Superior temporal gyrus (tissue), 1 donor: ENCODE measurements at regions not wholly inside any gene's neighbourhood (a gene's known extent, or its start where the extent isn't known, plus 50 kb on each side); places are given as distances from the start of the nearest gene placed in this dataset.
"Not testable (repeated sequence)": the region's sequence is repeated elsewhere in the genome, so short reads cannot be mapped to it uniquely, and the experiment has no call there.

Experiments used
- DNase-seq: peaks from one replicate; pipeline ENCODE4 v3.0.0-alpha.2; 2016; ENCODE audit errors: extremely low spot score

DNA sequence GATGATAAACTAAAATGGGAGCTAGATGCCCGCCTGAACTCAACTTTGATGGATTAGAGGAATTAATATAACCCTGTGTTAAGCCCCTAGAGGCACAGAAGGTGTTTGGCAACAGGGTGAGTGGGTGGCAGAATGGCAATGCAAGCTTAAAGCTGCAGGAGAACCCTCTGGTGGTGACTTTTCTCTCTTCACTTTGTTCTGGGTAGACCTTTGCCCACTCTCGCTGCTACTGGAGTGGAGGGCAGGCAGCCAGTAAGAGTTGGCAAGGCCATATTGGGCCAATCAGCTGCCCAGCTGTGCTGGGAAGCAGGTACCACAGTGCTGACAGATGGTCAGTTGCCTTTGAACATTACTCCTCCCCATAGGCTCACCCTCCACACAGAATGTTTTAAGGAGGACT is 468.2 kb downstream of the MMUT start:
- DNase-seq, result no peak

DNA sequence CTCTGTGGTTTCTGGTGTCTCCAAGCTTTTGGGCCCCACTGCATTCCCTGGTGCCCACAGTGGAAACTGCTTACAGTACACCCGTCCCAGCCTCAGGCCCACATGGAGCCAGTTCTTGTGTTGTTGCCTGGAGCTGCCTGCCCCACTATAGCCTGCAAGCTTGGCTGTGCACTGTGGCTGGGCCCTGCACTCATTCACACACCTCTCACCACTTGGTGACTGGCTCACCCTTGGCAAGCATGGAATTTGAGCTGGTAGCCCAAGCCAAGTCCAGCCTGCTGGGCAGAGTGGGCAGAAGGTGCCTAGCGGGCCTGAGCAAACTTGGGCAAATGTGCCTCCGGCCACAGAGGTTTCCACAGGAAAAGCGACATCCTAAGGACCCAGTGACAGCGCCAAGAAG is 472.3 kb downstream of the MMUT start:
- DNase-seq, result no peak

DNA sequence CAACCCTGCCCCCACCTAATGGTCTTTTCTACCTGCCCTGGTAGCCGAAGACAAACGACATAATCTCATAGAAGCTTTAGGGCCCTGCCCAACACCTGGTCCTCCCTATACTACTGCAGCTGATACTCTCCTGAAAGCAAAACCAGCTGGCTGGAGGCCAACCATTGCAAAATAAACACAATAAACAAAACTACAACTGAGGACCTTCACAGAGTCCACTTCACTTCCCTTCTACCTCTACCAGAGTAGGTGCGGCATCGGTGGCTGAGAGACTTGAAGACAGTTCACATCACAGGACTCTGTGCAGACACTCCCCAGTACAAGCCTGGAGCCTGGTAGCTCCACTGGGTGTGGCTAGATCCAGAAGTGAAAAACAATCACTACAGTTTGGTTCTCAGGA is 476.2 kb downstream of the MMUT start:
- DNase-seq, result no peak

- no peak for DNase-seq
Measured at GRCh38 chr6:48986105-48986504, 476.9 kb downstream of the MMUT start.

DNA sequence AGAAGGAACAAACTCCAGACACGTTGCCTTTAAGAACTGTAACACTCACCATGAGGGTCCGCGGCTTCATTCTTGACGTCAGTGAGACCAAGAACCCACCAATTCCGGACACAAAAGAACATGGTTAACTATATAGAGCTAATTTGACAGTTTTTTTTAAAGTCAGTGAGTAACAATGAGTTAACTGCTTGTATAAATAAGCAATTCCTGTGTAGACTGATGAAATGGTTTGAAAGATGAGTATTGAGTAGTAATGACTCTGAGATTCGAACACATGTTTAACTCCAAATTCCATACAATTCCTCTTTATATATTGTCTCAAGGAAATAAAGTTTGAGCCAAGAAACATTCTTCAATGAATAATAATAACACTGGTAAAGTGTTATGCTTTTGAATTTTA is 478.0 kb downstream of the MMUT start:
- no peak for DNase-seq

DNA sequence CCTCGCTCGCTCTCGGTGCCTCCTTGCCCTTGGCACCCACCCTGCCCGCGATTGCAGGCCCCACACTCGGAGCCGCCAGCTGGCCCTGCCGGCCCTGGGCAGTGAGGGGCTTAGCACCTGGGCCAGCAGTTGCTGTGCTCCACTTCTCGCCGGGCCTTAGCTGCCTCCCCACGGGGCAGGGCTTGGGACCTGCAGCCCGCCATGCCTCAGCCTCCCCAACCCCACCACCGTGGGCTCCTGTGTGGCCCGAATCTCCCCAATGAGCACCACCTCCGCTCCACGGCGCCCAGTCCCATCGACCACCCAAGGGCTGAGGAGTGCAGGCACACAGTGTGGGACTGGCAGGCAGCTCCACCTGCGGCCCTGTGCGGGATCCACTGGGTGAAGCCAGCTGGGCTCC is 479.1 kb downstream of the MMUT start:
- not testable (repeated sequence) for DNase-seq

DNA sequence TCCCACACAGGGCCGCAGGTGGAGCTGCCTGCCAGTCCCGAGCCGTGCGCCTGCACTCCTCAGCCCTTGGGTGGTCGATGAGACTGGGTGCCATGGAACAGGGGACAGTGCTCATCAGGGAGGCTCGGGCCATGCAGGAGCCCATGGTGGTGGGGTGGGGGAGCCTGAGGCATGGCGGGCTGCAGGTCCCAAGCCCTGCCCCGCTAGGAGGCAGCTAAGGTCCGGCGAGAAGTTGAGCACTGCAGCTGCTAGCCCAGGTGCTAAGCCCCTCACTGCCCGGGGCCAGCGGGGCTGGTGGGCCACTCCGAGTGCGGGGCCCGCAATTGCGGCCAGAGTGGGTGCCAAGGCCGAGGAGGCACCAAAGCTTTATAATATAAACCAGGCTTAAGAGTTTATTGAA is 479.7 kb downstream of the MMUT start:
- no peak for DNase-seq

GRCh38 chr6:48979806-48980205 is 483.2 kb downstream of the MMUT start:
- no peak for DNase-seq

- no peak for DNase-seq
Measured at GRCh38 chr6:48979085-48979484, 484.0 kb downstream of the MMUT start.

DNA sequence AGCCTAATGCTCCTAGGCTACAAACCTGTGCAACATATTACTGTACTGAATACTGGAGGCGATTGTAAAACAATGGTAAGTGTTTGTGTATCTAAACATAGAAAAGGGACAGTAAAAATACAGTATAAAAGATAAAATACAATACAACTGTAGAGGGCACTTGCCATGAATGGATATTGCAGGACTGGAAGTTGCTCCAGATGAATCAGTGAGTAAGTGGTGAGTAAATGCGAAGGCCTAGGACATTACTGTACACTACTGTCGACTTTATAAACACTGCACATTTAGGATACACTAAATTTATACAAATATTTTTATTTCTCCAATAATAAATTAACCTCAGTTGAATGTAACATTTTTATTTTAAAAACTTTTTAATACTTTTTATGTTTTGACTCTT is 485.0 kb downstream of the MMUT start:
- no peak for DNase-seq

DNA sequence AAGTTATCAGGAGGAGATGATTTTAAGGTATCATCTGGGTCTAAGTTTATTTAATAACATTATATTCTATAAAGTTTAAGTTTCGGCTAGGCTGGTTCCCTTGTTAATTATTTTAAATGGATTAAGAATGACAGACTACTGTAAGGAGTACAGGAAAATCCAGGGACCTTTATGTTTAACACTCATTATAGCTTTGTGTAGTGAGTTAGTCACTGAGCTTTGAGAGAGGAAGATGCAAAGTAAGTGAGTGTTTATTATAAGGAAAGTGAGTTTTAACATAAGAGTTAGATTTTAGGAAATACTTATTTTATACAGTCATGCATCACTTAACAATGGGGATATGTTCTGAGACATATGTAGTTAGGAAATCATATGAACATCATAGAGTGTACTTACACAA is 485.5 kb downstream of the MMUT start:
- DNase-seq, result no peak

- no peak for DNase-seq
Measured at GRCh38 chr6:48973491-48973890, 489.6 kb downstream of the MMUT start.

GRCh38 chr6:48961781-48962415 is 501.2 kb downstream of the MMUT start:
- no peak for DNase-seq

DNA sequence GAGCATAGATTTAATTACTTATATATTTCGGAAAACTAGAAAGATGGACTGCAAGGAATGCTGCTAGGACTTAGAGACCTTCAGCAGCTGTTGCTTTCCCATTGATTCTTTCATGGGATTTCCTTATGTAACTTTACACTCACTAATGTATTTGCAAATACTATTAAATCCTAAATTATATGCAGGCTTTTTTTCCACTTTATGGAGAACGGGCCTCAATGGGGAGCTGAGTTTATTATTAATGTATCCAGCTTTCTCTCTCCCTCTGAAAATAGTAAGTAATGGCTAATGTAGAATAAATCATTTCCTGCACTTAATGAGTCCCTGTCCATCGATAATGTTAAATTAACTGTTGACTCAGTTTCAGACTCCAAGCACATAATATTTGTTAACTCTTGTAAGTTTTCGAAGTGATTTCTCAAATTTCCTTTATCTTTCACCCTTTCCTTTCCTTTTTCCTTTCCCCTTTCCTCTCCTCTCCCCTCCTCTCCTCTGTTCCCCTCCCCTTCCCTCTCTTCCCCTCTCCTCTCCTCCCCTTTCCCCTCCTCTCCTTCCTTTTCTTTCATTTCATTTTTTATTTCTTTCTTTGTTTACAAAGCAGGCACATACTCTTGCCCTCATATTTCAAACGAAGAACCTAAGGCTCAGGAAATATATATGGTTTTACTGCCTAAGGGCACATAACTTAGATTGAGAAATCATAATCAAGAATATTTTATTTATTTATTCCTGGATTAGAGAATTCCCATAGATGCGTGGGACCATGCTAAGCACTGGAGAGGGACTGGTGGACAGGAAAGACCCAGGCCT is 503.6 kb downstream of the MMUT start:
- no peak for DNase-seq

DNA sequence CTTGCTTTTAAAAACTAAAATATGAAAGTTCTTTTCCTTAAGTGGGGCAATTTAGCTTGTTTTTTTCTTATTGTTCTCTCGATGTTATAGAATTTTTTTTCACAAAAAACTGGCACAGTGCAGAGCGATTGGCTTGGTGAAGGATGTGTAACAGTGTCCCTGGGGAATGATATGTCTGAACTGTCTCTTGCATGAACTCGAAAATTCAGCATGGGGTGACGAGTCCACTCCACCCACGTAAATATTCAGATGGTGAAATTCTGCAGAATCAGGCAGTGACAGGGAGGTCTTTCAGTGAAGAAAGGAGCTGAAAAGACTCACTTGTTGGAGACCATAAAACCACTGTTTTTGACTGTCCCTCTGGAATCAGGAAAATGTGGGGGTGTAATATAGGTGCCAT is 505.3 kb downstream of the MMUT start:
- no peak for DNase-seq

DNA sequence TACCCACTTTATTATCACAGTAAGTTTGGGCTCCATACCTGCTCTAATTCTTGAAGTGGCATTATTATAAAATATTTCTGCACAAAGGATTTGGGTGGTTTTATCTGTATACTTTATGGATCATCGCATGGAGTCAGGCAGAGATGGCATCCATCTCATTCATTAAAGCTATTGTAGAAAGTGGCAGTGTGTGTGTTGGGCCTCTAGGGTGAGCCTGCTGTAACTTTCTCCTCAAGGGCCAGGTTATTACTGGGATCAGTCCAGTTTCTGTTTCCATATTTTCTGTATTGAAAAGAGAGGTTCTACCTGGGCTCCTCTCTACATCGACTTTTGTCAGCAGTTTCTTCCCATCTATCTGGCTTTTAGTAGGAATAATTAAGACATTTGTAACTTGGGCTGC is 511.1 kb downstream of the MMUT start:
- no peak for DNase-seq

GRCh38 chr6:48944276-48944675 is 518.8 kb downstream of the MMUT start:
- DNase-seq, result not testable (repeated sequence)

DNA sequence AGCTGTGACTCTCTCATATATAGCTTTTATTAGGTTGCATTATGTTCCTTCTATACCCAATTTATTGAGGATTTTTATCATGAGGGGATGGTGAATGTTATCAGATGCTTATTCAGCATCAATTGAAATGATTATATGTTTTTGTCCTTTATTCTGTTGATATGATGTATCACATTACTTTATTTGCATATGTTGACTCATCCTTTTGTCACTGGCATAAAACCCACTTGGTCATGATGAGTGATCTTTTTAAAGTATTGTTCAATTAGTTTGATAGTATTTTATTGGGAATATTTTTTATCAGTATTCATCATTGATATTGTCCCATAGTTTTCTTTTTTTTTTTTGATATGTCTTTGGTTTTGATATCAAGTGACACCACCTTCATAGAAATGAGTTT is 529.9 kb downstream of the MMUT start:
- no peak for DNase-seq

DNA sequence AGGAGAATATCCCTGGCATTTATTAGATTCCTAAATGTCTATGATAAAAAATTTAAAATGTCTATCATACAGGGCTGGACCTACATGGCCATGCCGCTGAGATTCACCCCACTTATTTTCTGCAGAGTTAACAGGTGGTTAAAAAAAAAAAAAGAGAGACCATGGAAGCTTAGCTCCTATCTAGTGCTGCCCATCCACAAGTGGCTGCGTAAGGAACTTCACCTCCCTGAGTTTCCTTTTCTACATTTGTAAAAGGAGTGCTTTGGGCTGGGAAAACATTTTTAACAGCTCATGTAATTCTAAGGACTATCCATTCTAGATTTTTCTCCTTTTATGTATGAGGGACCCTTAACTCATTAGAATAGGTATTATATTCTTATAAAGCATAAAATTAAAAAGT is 534.1 kb downstream of the MMUT start:
- no peak for DNase-seq

- DNase-seq, result no peak
Measured at GRCh38 chr6:48922837-48923236, 540.2 kb downstream of the MMUT start.

- no peak for DNase-seq
Measured at GRCh38 chr6:48919555-48919954, 543.5 kb downstream of the MMUT start.

DNA sequence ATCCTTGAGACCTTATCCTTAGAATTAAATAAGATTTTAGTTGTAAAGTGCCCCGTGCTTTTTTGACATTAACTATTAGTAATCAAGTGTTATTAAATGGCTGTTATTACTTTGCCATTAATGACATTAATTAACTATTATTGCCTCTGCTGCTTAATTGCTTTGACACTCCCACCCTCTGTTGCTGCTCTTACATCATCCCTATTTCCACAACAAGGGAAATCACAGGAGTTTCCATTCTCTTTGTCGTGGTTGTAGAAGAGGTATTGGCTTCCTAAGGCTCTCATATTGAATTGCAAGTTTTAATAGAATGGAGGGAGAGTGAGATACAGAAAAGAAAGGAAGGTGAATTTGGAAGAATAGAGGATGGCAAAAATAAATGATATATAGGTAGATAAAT is 545.8 kb downstream of the MMUT start:
- DNase-seq, result no peak

GRCh38 chr6:48916607-48917006 is 546.4 kb downstream of the MMUT start:
- no peak for DNase-seq

GRCh38 chr6:48915591-48915990 is 547.5 kb downstream of the MMUT start:
- no peak for DNase-seq
